B cell (primary cell): ENCODE measurements at regions not wholly inside any gene's neighbourhood (a gene's known extent, or its start where the extent isn't known, plus 50 kb on each side); places are given as distances from the start of the nearest gene placed in this dataset.

ENCODE experiments used
- EZH2 ChIP-seq: IDR thresholded peaks from 2 replicates; pipeline ENCODE4 v1.6.1; 2012; ENCODE audit warnings: borderline replicate concordance, low read depth, mild to moderate bottlenecking, moderate library complexity, low read length; ENCODE audit not compliant: insufficient read depth, poor library complexity, severe bottlenecking
- TF ChIP-seq, protein P1 (sequence below): fragments of 200-600 bp; IDR thresholded peaks from one replicate; pipeline ENCODE4 v1.8.0; 2022; ENCODE audit warnings: antibody characterized with exemption, mild to moderate bottlenecking

DNA sequence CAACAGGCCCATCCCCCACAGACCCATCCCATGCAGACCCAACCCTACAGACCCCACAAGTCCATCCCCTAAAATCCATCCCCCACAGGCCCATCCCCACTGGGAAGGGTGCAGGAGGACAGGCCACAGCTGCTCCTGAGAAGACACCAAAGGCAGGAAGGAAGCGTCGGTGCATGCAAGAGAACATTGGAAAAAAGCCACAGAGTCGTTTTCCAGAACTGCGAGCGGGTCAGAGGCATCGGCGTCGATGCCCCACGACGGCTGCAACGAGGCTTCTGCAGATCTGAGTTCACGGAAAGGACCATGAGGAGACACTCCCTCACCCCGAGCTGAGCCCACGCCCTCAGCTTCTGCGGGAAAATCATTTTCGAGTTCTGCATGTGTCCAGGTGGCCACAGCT is 59.6 kb upstream of the GALNT9 start:
- TF ChIP-seq, protein P1, sequence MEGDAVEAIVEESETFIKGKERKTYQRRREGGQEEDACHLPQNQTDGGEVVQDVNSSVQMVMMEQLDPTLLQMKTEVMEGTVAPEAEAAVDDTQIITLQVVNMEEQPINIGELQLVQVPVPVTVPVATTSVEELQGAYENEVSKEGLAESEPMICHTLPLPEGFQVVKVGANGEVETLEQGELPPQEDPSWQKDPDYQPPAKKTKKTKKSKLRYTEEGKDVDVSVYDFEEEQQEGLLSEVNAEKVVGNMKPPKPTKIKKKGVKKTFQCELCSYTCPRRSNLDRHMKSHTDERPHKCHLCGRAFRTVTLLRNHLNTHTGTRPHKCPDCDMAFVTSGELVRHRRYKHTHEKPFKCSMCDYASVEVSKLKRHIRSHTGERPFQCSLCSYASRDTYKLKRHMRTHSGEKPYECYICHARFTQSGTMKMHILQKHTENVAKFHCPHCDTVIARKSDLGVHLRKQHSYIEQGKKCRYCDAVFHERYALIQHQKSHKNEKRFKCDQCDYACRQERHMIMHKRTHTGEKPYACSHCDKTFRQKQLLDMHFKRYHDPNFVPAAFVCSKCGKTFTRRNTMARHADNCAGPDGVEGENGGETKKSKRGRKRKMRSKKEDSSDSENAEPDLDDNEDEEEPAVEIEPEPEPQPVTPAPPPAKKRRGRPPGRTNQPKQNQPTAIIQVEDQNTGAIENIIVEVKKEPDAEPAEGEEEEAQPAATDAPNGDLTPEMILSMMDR, result no peak
- TF ChIP-seq EZH2, result no peak
